H9 (cell line): ENCODE measurements at regions not wholly inside any gene's neighbourhood (a gene's known extent, or its start where the extent isn't known, plus 50 kb on each side); places are given as distances from the start of the nearest gene placed in this dataset.

ENCODE experiments used
- DNase-seq: peaks from one replicate; pipeline ENCODE4 v3.0.0-alpha.2; 2017
- H2AFZ ChIP-seq: one replicate; pipeline ENCODE4 v1.6.1; 2013; ENCODE audit warnings: mild to moderate bottlenecking, low read length, control low read depth, moderate library complexity
- H2AK5ac ChIP-seq: 2 replicates; pipeline ENCODE4 v1.6.1; 2013; ENCODE audit warnings: low read length, control low read depth, mixed read lengths; ENCODE audit not compliant: insufficient read length
- H2BK120ac ChIP-seq: one replicate; pipeline ENCODE4 v1.6.1; 2013; ENCODE audit warnings: low read depth, mild to moderate bottlenecking, low read length, control low read depth, inconsistent platforms; ENCODE audit not compliant: poor library complexity, severe bottlenecking
- H2BK12ac ChIP-seq: 2 replicates; pipeline ENCODE4 v1.6.1; 2013; ENCODE audit warnings: low read length, control low read depth, mixed read lengths, low read depth; ENCODE audit not compliant: insufficient read length
- H2BK15ac ChIP-seq: 2 replicates; pipeline ENCODE4 v1.6.1; 2013; ENCODE audit warnings: low read depth, low read length, control low read depth
- H2BK20ac ChIP-seq: one replicate; pipeline ENCODE4 v1.6.1; 2013; ENCODE audit warnings: low read depth, mild to moderate bottlenecking, low read length, control low read depth, inconsistent platforms; ENCODE audit not compliant: poor library complexity, severe bottlenecking
- H2BK5ac ChIP-seq: 2 replicates; pipeline ENCODE4 v1.6.1; 2013; ENCODE audit warnings: low read length, control low read depth, mixed read lengths; ENCODE audit not compliant: insufficient read length
- H3K14ac ChIP-seq: 2 replicates; pipeline ENCODE4 v1.6.1; 2013; ENCODE audit warnings: low read length, control low read depth; ENCODE audit not compliant: insufficient read depth
- H3K18ac ChIP-seq: 2 replicates; pipeline ENCODE4 v1.6.1; 2013; ENCODE audit warnings: low read depth, mild to moderate bottlenecking, mixed read lengths, low read length, control low read depth; ENCODE audit not compliant: insufficient read length
- H3K23ac ChIP-seq: 2 replicates; pipeline ENCODE4 v1.6.1; 2013; ENCODE audit warnings: low read length, control low read depth, mixed read lengths, low read depth; ENCODE audit not compliant: insufficient read length
- H3K23me2 ChIP-seq: 2 replicates; pipeline ENCODE4 v1.6.1; 2013; ENCODE audit warnings: low read depth, mild to moderate bottlenecking, mixed read lengths, low read length, control low read depth; ENCODE audit not compliant: insufficient read length, poor library complexity, severe bottlenecking
- H3K27ac ChIP-seq: 2 replicates; pipeline ENCODE4 v1.5.1; 2013; ENCODE audit warnings: low read length, control low read depth, mixed read lengths, low read depth; ENCODE audit not compliant: insufficient read length
- H3K27me3 ChIP-seq: 2 replicates; pipeline ENCODE4 v1.6.1; 2013; ENCODE audit warnings: low read length, control low read depth, inconsistent platforms; ENCODE audit not compliant: insufficient read depth
- H3K4ac ChIP-seq: 2 replicates; pipeline ENCODE4 v1.6.1; 2013; ENCODE audit warnings: low read depth, mild to moderate bottlenecking, control low read depth, inconsistent platforms, low read length, moderate library complexity
- H3K4me1 ChIP-seq: 2 replicates; pipeline ENCODE4 v1.6.1; 2013; ENCODE audit warnings: low read length, control low read depth, inconsistent platforms; ENCODE audit not compliant: insufficient read depth
- H3K4me2 ChIP-seq: 2 replicates; pipeline ENCODE4 v1.6.1; 2013; ENCODE audit warnings: low read length, control low read depth, mixed read lengths; ENCODE audit not compliant: insufficient read length, insufficient read depth
- H3K56ac ChIP-seq: 2 replicates; pipeline ENCODE4 v1.6.1; 2013; ENCODE audit warnings: low read depth, mild to moderate bottlenecking, mixed read lengths, low read length, control low read depth; ENCODE audit not compliant: insufficient read length
- H3K79me1 ChIP-seq: 2 replicates; pipeline ENCODE4 v1.6.1; 2013; ENCODE audit warnings: low read depth, mild to moderate bottlenecking, moderate library complexity, low read length, control low read depth, inconsistent platforms; ENCODE audit not compliant: insufficient read depth, poor library complexity, severe bottlenecking
- H3K79me2 ChIP-seq: 2 replicates; pipeline ENCODE4 v1.6.1; 2013; ENCODE audit warnings: low read length, control low read depth, inconsistent platforms; ENCODE audit not compliant: insufficient read depth
- H3K9ac ChIP-seq: 2 replicates; pipeline ENCODE4 v1.6.1; 2013; ENCODE audit warnings: low read length, control low read depth, mixed read lengths; ENCODE audit not compliant: insufficient read length; ENCODE audit errors: extremely low read depth
- H3K9me3 ChIP-seq: one replicate; pipeline ENCODE4 v1.6.1; 2013; ENCODE audit warnings: low read depth, low read length, inconsistent platforms; ENCODE audit not compliant: control insufficient read depth
- H3T11ph ChIP-seq: one replicate; pipeline ENCODE4 v1.6.1; 2013; ENCODE audit warnings: mild to moderate bottlenecking, low read length, control low read depth, inconsistent platforms
- H4K20me1 ChIP-seq: one replicate; pipeline ENCODE4 v1.6.1; 2013; ENCODE audit not compliant: control insufficient read depth, insufficient read length, insufficient read depth
- H4K5ac ChIP-seq: 2 replicates; pipeline ENCODE4 v1.6.1; 2013; ENCODE audit warnings: low read depth, mild to moderate bottlenecking, mixed read lengths, low read length, control low read depth; ENCODE audit not compliant: insufficient read length
- H4K8ac ChIP-seq: replicated peaks from 2 replicates; pipeline ENCODE4 v1.6.1; 2013; ENCODE audit warnings: low read length, control low read depth, mixed read lengths, low read depth; ENCODE audit not compliant: insufficient read length
- H4K91ac ChIP-seq: 2 replicates; pipeline ENCODE4 v1.6.1; 2013; ENCODE audit warnings: low read depth, mild to moderate bottlenecking, moderate library complexity, mixed read lengths, low read length, control low read depth; ENCODE audit not compliant: insufficient read length
- H3K27ac Mint-ChIP-seq, 3 experiments: 2 replicates in 2 of 3; 3 replicates in 1 of 3; pipeline ENCODE4 v1.8.0; 2020 to 2021; ENCODE audit warnings: mixed read lengths in 3 of 3, mild to moderate bottlenecking in 1 of 3, moderate library complexity in 1 of 3
- H3K27me3 Mint-ChIP-seq: 2 replicates; pipeline ENCODE4 v1.8.0; 2021; ENCODE audit warnings: low read depth, mild to moderate bottlenecking, moderate library complexity, mixed read lengths
- H3K36me3 Mint-ChIP-seq, 3 experiments: 2 replicates in 2 of 3; 3 replicates in 1 of 3; pipeline ENCODE4 v1.8.0; 2020 to 2021; ENCODE audit warnings: low read depth in 3 of 3, mixed read lengths in 3 of 3; ENCODE audit not compliant: insufficient read depth in 1 of 3
- H3K4me1 Mint-ChIP-seq, 2 experiments: 2 replicates each; pipeline ENCODE4 v1.8.0; 2020; ENCODE audit warnings: mixed read lengths in 2 of 2
- H3K4me3 Mint-ChIP-seq, 2 experiments: 2 replicates in 1 of 2; 3 replicates in 1 of 2; pipeline ENCODE4 v1.8.0; 2020 to 2021; ENCODE audit warnings: mild to moderate bottlenecking in 2 of 2, mixed read lengths in 2 of 2, moderate library complexity in 1 of 2
- H3K9me3 Mint-ChIP-seq, 2 experiments: 2 replicates in 1 of 2; 3 replicates in 1 of 2; pipeline ENCODE4 v1.8.0; 2020; ENCODE audit warnings: mild to moderate bottlenecking in 2 of 2, mixed read lengths in 2 of 2, moderate library complexity in 1 of 2
- WGBS: extraction: QIAGEN DNeasy Blood & Tissue Kit; methylation state at CpG from one replicate; pipeline ENCODE4 v1.1.7; 2013; ENCODE audit warnings: missing lambda C conversion rate, low lambda C conversion rate, mixed read lengths; ENCODE audit not compliant: insufficient read length; ENCODE audit errors: extremely low coverage; 5-methylcytosine and 5-hydroxymethylcytosine counted together
- TF ChIP-seq, protein P1 (sequence below): fragments of 200-600 bp; sonication (generic); conservative IDR thresholded peaks from 3 replicates; pipeline ENCODE4 v1.8.0; 2021; ENCODE audit warnings: antibody characterized with exemption, mild to moderate bottlenecking

DNA sequence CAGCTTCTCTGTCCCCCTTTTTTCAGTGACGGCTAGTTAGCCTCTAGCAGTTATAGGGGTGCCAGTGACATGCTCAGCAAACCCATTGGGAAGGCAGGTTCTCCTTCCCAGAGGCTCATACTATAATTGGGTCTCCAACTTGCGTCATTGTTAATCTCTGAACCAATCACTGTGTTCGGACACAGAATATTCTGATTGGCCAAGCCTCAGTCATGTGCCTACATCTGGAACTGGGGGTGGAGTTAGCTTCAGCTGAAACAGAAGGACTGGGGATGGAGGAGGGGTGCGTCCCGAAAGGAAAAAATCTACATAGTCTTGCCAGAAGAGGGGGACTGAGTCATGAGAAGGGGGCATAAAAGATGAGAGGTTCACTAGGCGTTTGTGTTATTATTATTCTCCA, 165.6 kb downstream of the SUDS3 start:
- H3K27ac Mint-ChIP-seq: no peak overlapping the region; a peak in 2 of 7 replicates
- H3K4me3 Mint-ChIP-seq: no peak overlapping the region
- H2BK5ac ChIP-seq: no peak overlapping the region

More for the DNA sequence above, 165.6 kb downstream of the SUDS3 start:
- H3K79me1 ChIP-seq: no peaks in the 10 kb centered on the region
- no peak for DNase-seq
- no peak overlapping the region for H2BK15ac ChIP-seq
- no peak overlapping the region for H3K23ac ChIP-seq
- H3K4ac ChIP-seq: no peak overlapping the region
- peaks cover 18% of the 10 kb centered on the region; the same call in 1 of the 2 replicates for H3K4me1 ChIP-seq
- no peaks in the 10 kb centered on the region for H3K79me2 ChIP-seq
- no peaks in the 10 kb centered on the region for H3K27me3 ChIP-seq
- H3K56ac ChIP-seq: no peak overlapping the region
- no peak overlapping the region for H2AFZ ChIP-seq
- H3K18ac ChIP-seq: no peak overlapping the region
- Mint-ChIP-seq H3K4me1 (peaks cover 35 to 44% of the 10 kb centered on the region in 2 experiments), H3K27me3 (peaks cover 3% of the 10 kb centered on the region; the same call in 1 of the 2 replicates), H3K9me3 (peaks cover 0 to 2% of the 10 kb centered on the region in 2 experiments; a peak in 2 of 5 replicates), H3K36me3 (no peaks in the 10 kb centered on the region)
- H3K9me3 ChIP-seq: no peaks in the 10 kb centered on the region
- no peak overlapping the region for H2BK20ac ChIP-seq
- no peak overlapping the region for H3T11ph ChIP-seq
- H2BK120ac ChIP-seq: no peak overlapping the region
- H3K23me2 ChIP-seq: no peaks in the 10 kb centered on the region
- no peak overlapping the region for H4K5ac ChIP-seq
- WGBS: no CpG with 5 or more reads among the region's 6 CpGs
- H3K27ac ChIP-seq: no peak overlapping the region
- no peak overlapping the region for H4K8ac ChIP-seq
- H3K9ac ChIP-seq: no peak overlapping the region
- H2AK5ac ChIP-seq: no peak overlapping the region
- no peak overlapping the region for H3K4me2 ChIP-seq
- no peak overlapping the region for H4K91ac ChIP-seq
- H3K14ac ChIP-seq: no peak overlapping the region
- H4K20me1 ChIP-seq: no peaks in the 10 kb centered on the region
- TF ChIP-seq, protein P1, sequence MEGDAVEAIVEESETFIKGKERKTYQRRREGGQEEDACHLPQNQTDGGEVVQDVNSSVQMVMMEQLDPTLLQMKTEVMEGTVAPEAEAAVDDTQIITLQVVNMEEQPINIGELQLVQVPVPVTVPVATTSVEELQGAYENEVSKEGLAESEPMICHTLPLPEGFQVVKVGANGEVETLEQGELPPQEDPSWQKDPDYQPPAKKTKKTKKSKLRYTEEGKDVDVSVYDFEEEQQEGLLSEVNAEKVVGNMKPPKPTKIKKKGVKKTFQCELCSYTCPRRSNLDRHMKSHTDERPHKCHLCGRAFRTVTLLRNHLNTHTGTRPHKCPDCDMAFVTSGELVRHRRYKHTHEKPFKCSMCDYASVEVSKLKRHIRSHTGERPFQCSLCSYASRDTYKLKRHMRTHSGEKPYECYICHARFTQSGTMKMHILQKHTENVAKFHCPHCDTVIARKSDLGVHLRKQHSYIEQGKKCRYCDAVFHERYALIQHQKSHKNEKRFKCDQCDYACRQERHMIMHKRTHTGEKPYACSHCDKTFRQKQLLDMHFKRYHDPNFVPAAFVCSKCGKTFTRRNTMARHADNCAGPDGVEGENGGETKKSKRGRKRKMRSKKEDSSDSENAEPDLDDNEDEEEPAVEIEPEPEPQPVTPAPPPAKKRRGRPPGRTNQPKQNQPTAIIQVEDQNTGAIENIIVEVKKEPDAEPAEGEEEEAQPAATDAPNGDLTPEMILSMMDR: no peak
- H2BK12ac ChIP-seq: no peak overlapping the region
